Mesendoderm (in vitro differentiated cells): ENCODE measurements at regions not wholly inside any gene's neighbourhood (a gene's known extent, or its start where the extent isn't known, plus 50 kb on each side); places are given as distances from the start of the nearest gene placed in this dataset.
A peak's percentile ranks its signal among the peaks of the same experiment; 100 is the strongest.
"Not testable (repeated sequence)": the region's sequence is repeated elsewhere in the genome, so short reads cannot be mapped to it uniquely, and the experiment has no call there.

Source experiments
- DNase-seq: peaks from one replicate; pipeline ENCODE4 v3.0.0; 2013
- H2AK5ac ChIP-seq: 2 replicates; pipeline ENCODE4 v1.6.1; 2013; ENCODE audit warnings: low read length, inconsistent platforms
- H2BK120ac ChIP-seq: 2 replicates; pipeline ENCODE4 v1.6.1; 2013; ENCODE audit warnings: low read depth, mild to moderate bottlenecking, low read length, moderate library complexity, mixed read lengths
- H2BK15ac ChIP-seq: replicated peaks from 2 replicates; pipeline ENCODE4 v1.6.1; 2013; ENCODE audit warnings: low read depth, mild to moderate bottlenecking, moderate library complexity
- H2BK5ac ChIP-seq: 2 replicates; pipeline ENCODE4 v1.6.1; 2013; ENCODE audit warnings: low read length, inconsistent platforms
- H3K18ac ChIP-seq: 2 replicates; pipeline ENCODE4 v1.6.1; 2013; ENCODE audit warnings: mild to moderate bottlenecking, low read length, mixed read lengths
- H3K23ac ChIP-seq: one replicate; pipeline ENCODE4 v1.6.1; 2013; ENCODE audit warnings: low read length
- H3K27ac ChIP-seq: 2 replicates; pipeline ENCODE4 v1.5.1; 2013; ENCODE audit warnings: low read depth, mild to moderate bottlenecking, inconsistent platforms, low read length, moderate library complexity
- H3K27me3 ChIP-seq: 2 replicates; pipeline ENCODE4 v1.6.1; 2013; ENCODE audit warnings: low read length, control low read depth, mild to moderate bottlenecking, inconsistent platforms; ENCODE audit not compliant: insufficient read depth, poor library complexity
- H3K36me3 ChIP-seq: 2 replicates; pipeline ENCODE4 v1.6.1; 2013; ENCODE audit warnings: low read length, inconsistent platforms; ENCODE audit not compliant: control insufficient read depth, insufficient read depth
- H3K4ac ChIP-seq: one replicate; pipeline ENCODE4 v1.6.1; 2013; ENCODE audit warnings: low read depth, mild to moderate bottlenecking, low read length, moderate library complexity
- H3K4me1 ChIP-seq: 2 replicates; pipeline ENCODE4 v1.6.1; 2013; ENCODE audit warnings: low read depth, low read length, inconsistent platforms; ENCODE audit not compliant: control insufficient read depth
- H3K4me2 ChIP-seq: 2 replicates; pipeline ENCODE4 v1.6.1; 2013; ENCODE audit warnings: low read length
- H3K4me3 ChIP-seq: 2 replicates; pipeline ENCODE4 v1.5.1; 2013; ENCODE audit warnings: mild to moderate bottlenecking, low read length
- H3K56ac ChIP-seq: one replicate; pipeline ENCODE4 v1.6.1; 2013; ENCODE audit warnings: low read length
- H3K79me1 ChIP-seq: 2 replicates; pipeline ENCODE4 v1.6.1; 2013; ENCODE audit warnings: low read length, inconsistent platforms
- H3K79me2 ChIP-seq: 2 replicates; pipeline ENCODE4 v1.6.1; 2013; ENCODE audit warnings: mild to moderate bottlenecking, low read length; ENCODE audit not compliant: control insufficient read depth, insufficient read depth
- H3K9ac ChIP-seq: 2 replicates; pipeline ENCODE4 v1.6.1; 2013; ENCODE audit warnings: low read length, inconsistent platforms
- H4K5ac ChIP-seq: one replicate; pipeline ENCODE4 v1.6.1; 2013; ENCODE audit warnings: low read length
- H4K8ac ChIP-seq: one replicate; pipeline ENCODE4 v1.6.1; 2013; ENCODE audit warnings: low read depth, mild to moderate bottlenecking, control low read depth, low read length, moderate library complexity
- WGBS: extraction: QIAGEN DNeasy Blood & Tissue Kit; methylation state at CpG from one replicate; pipeline ENCODE4 v1.1.7; 2013; ENCODE audit warnings: low lambda C conversion rate, missing lambda C conversion rate; ENCODE audit not compliant: insufficient coverage; ENCODE audit errors: extremely low coverage; 5-methylcytosine and 5-hydroxymethylcytosine counted together

GRCh38 chr9:66197199-66197598, 460.3 kb downstream of the FOXD4L4 start:
- H4K5ac ChIP-seq, H3K4ac ChIP-seq, H3K23ac ChIP-seq, H3K79me2 ChIP-seq, H2BK120ac ChIP-seq, H4K8ac ChIP-seq, H3K4me1 ChIP-seq, H3K4me3 ChIP-seq, H3K4me2 ChIP-seq, H3K56ac ChIP-seq, H3K36me3 ChIP-seq, H2BK5ac ChIP-seq, H3K79me1 ChIP-seq, H3K9ac ChIP-seq, H3K27me3 ChIP-seq, H3K27ac ChIP-seq, H2BK15ac ChIP-seq, H2AK5ac ChIP-seq, DNase-seq, H3K18ac ChIP-seq: not testable (repeated sequence)
- WGBS: no CpG with 5 or more reads among the region's 4 CpGs

GRCh38 chr9:66198421-66198820, 461.5 kb downstream of the FOXD4L4 start:
- H3K4me3 ChIP-seq, H3K4ac ChIP-seq, H3K79me1 ChIP-seq, H2AK5ac ChIP-seq, H4K8ac ChIP-seq, H4K5ac ChIP-seq, H2BK5ac ChIP-seq, H3K79me2 ChIP-seq, H3K18ac ChIP-seq, H3K36me3 ChIP-seq, H3K4me1 ChIP-seq, H3K4me2 ChIP-seq, H3K27ac ChIP-seq, H3K23ac ChIP-seq, H2BK15ac ChIP-seq, H3K27me3 ChIP-seq, H3K9ac ChIP-seq, H3K56ac ChIP-seq, H2BK120ac ChIP-seq: not testable (repeated sequence)
- DNase-seq: peak; percentile 4
- WGBS: no CpG with 5 or more reads among the region's 22 CpGs

GRCh38 chr9:66206617-66207016, 469.7 kb downstream of the FOXD4L4 start:
- H3K9ac ChIP-seq, DNase-seq, H4K8ac ChIP-seq, H3K27me3 ChIP-seq, H2AK5ac ChIP-seq, H4K5ac ChIP-seq, H3K4ac ChIP-seq, H3K36me3 ChIP-seq, H3K18ac ChIP-seq, H3K23ac ChIP-seq, H3K79me2 ChIP-seq, H3K79me1 ChIP-seq, H3K4me2 ChIP-seq, H2BK5ac ChIP-seq, H3K4me3 ChIP-seq, H3K4me1 ChIP-seq, H2BK15ac ChIP-seq, H3K27ac ChIP-seq, H3K56ac ChIP-seq, H2BK120ac ChIP-seq: not testable (repeated sequence)
- WGBS: no CpG with 5 or more reads among the region's 1 CpG

GRCh38 chr9:66207914-66208313, 471.0 kb downstream of the FOXD4L4 start:
- H2BK15ac ChIP-seq, H4K8ac ChIP-seq, H3K23ac ChIP-seq, H2BK5ac ChIP-seq, H3K56ac ChIP-seq, H3K4me1 ChIP-seq, H3K79me1 ChIP-seq, H3K36me3 ChIP-seq, H2BK120ac ChIP-seq, H3K27ac ChIP-seq, H3K27me3 ChIP-seq, H2AK5ac ChIP-seq, H3K18ac ChIP-seq, H3K4me3 ChIP-seq, DNase-seq, H3K9ac ChIP-seq, H3K4ac ChIP-seq, H3K79me2 ChIP-seq, H4K5ac ChIP-seq, H3K4me2 ChIP-seq: not testable (repeated sequence)
- no CpG with 5 or more reads among the region's 2 CpGs for WGBS

GRCh38 chr9:66244763-66245162, 507.8 kb downstream of the FOXD4L4 start:
- H3K79me1 ChIP-seq, H3K4me1 ChIP-seq, H3K36me3 ChIP-seq, H4K8ac ChIP-seq, H2BK15ac ChIP-seq, H3K4me2 ChIP-seq, H3K4ac ChIP-seq, H2BK120ac ChIP-seq, H3K27ac ChIP-seq, H3K18ac ChIP-seq, H3K56ac ChIP-seq, H2AK5ac ChIP-seq, H3K4me3 ChIP-seq, DNase-seq, H3K27me3 ChIP-seq, H3K9ac ChIP-seq, H3K23ac ChIP-seq, H2BK5ac ChIP-seq, H3K79me2 ChIP-seq, H4K5ac ChIP-seq: not testable (repeated sequence)
- WGBS: no CpG with 5 or more reads among the region's 4 CpGs

GRCh38 chr9:66245481-66245880, 508.5 kb downstream of the FOXD4L4 start:
- H3K23ac ChIP-seq, H3K4me2 ChIP-seq, H4K5ac ChIP-seq, H3K36me3 ChIP-seq, DNase-seq, H2BK15ac ChIP-seq, H3K56ac ChIP-seq, H3K9ac ChIP-seq, H3K79me1 ChIP-seq, H3K4ac ChIP-seq, H2BK120ac ChIP-seq, H3K4me1 ChIP-seq, H3K4me3 ChIP-seq, H2BK5ac ChIP-seq, H3K79me2 ChIP-seq, H3K18ac ChIP-seq, H2AK5ac ChIP-seq, H3K27ac ChIP-seq, H4K8ac ChIP-seq, H3K27me3 ChIP-seq: not testable (repeated sequence)
- no CpG with 5 or more reads among the region's 3 CpGs for WGBS
